ENCODE measurements at regions not wholly inside any gene's neighbourhood (a gene's known extent, or its start where the extent isn't known, plus 50 kb on each side); places are given as distances from the start of the nearest gene placed in this dataset.

- no peak overlapping the region for H3K4me3 ChIP-seq
- no peaks in the 10 kb centered on the region for H3K36me3 ChIP-seq
- TF ChIP-seq POLR2A (IDR thresholded peaks at IDR 0.05) (no peak), CTCF (IDR thresholded peaks at IDR 0.05) (no peak)
- no peak overlapping the region for H3K27ac ChIP-seq
- no peaks in the 10 kb centered on the region for H3K4me1 ChIP-seq
- DNase-seq, result no peak
- no peaks in the 10 kb centered on the region for H3K27me3 ChIP-seq
- H3K9me3 ChIP-seq, result no peaks in the 10 kb centered on the region
- intact Hi-C loops (cut with DNase I), result no loop called here
- WGBS, 2 donors, result 66 to 76% methylated on average over 2 of the region's 2 CpGs
These were observed 80.2 kb upstream of the NEUROD1 start for GRCh38 chr2:181760521-181760920.

GRCh38 chr2:181761175-181761574, 80.9 kb upstream of the NEUROD1 start:
- Histone ChIP-seq H3K4me1 (no peaks in the 10 kb centered on the region), H3K9me3 (no peaks in the 10 kb centered on the region), H3K36me3 (no peaks in the 10 kb centered on the region), H3K27me3 (no peaks in the 10 kb centered on the region), H3K4me3 (no peak overlapping the region), H3K27ac (no peak overlapping the region)
- intact Hi-C loops (cut with DNase I), result no loop called here
- 84 to 93% methylated on average over 2 of the region's 2 CpGs for WGBS, 2 donors
- TF ChIP-seq CTCF (IDR thresholded peaks at IDR 0.05) (no peak), POLR2A (IDR thresholded peaks at IDR 0.05) (no peak)
- DNase-seq, result no peak

DNA sequence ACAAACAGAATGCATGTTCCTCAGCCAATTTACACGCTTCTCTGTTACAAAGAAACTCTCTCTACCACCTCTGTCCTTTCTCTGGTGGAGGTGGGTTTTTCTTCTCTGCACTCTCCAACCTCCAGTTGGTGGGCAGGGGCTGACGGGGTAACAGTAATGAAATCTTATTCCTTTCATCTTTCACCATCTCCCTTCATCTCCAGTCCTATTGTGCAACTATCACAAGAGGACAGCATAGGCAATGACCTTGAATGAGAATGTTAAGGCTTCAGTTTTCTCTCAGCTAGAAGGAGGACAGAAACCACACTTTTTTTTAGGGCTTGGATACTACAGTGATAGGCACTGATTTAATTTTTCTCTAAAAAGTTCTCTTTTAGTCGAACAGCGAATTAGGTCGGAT, 81.7 kb upstream of the NEUROD1 start:
- Histone ChIP-seq H3K4me1 (no peaks in the 10 kb centered on the region), H3K27me3 (no peaks in the 10 kb centered on the region), H3K27ac (no peak overlapping the region), H3K9me3 (no peaks in the 10 kb centered on the region), H3K4me3 (no peak overlapping the region), H3K36me3 (no peaks in the 10 kb centered on the region)
- TF ChIP-seq POLR2A (IDR thresholded peaks at IDR 0.05) (no peak), CTCF (IDR thresholded peaks at IDR 0.05) (no peak)
- no peak for DNase-seq
- intact Hi-C loops (cut with DNase I), result no loop called here
- 72 to 80% methylated on average over 5 of the region's 5 CpGs for WGBS, 2 donors

DNA sequence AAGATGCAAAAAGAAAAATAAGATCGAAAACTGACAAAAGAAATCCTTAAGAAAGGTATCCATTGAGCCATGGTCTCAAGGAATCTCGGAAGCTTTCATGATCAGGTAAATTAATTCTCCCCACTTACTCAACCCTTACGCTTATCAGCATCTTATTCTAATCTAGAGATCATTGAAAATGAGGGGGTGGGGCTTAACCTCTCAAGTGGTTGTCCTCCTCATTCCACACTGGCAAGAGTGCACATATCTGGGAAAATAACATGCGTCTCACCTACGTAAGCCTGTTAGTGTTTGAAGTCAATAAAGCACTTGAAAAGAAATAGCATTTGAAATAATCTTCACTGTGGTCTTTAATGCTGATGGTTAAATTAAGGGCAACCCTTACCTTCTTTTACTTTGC, 82.5 kb upstream of the NEUROD1 start:
- intact Hi-C loops (cut with DNase I), result no loop called here

GRCh38 chr2:181763423-181763822, 83.1 kb upstream of the NEUROD1 start:
- Histone ChIP-seq H3K4me3 (no peak overlapping the region), H3K27ac (no peak overlapping the region), H3K36me3 (no peaks in the 10 kb centered on the region), H3K4me1 (no peaks in the 10 kb centered on the region), H3K27me3 (no peaks in the 10 kb centered on the region), H3K9me3 (no peaks in the 10 kb centered on the region)
- 76 to 79% methylated on average over 4 of the region's 4 CpGs for WGBS, 2 donors
- intact Hi-C loops (cut with DNase I), result no loop called here
- DNase-seq, result no peak
- TF ChIP-seq CTCF (IDR thresholded peaks at IDR 0.05) (no peak), POLR2A (IDR thresholded peaks at IDR 0.05) (no peak)

More for the DNA sequence above, 82.5 kb upstream of the NEUROD1 start:
- Histone ChIP-seq H3K4me3 (no peak overlapping the region), H3K4me1 (no peaks in the 10 kb centered on the region), H3K36me3 (no peaks in the 10 kb centered on the region), H3K27ac (no peak overlapping the region), H3K27me3 (no peaks in the 10 kb centered on the region), H3K9me3 (no peaks in the 10 kb centered on the region)
- TF ChIP-seq POLR2A (IDR thresholded peaks at IDR 0.05) (no peak), CTCF (IDR thresholded peaks at IDR 0.05) (no peak)
- DNase-seq, result no peak
- WGBS, 2 donors, result 93 to 98% methylated on average over 5 of the region's 5 CpGs

All from esophagus squamous epithelium (tissue), 5 donors.